Psoas muscle (tissue), 7 donors: ENCODE measurements at regions not wholly inside any gene's neighbourhood (a gene's known extent, or its start where the extent isn't known, plus 50 kb on each side); places are given as distances from the start of the nearest gene placed in this dataset.

Experiments used
- ATAC-seq, 4 donors: fragments of 200-7000 bp; cut with Tn5 transposase; one replicate each; pipeline ENCODE4 v1.9.1; 2020; ENCODE audit warnings: moderate library complexity in 3 of 4, mild to moderate bottlenecking in 2 of 4
- DNase-seq, 2 donors: peaks; one replicate each; pipeline ENCODE4 v3.0.0-alpha.2; 2020
- H3K27ac ChIP-seq: fragments of 200-600 bp; one replicate; pipeline ENCODE4 v1.8.0; 2022
- H3K27me3 ChIP-seq, 3 donors: fragments of 200-600 bp in 1 of 3; one replicate each; pipeline versions ENCODE4 v1.6.1 to v1.8.0; 2013 to 2022; ENCODE audit warnings: low read length in 2 of 3, mild to moderate bottlenecking in 2 of 3, moderate library complexity in 1 of 3; ENCODE audit not compliant: insufficient read depth in 3 of 3
- H3K36me3 ChIP-seq, 2 donors: fragments of 200-600 bp in 1 of 2; one replicate each; pipeline versions ENCODE4 v1.6.1 to v1.8.0; 2013 to 2022; ENCODE audit warnings: low read depth in 1 of 2, mild to moderate bottlenecking in 1 of 2, moderate library complexity in 1 of 2; ENCODE audit not compliant: insufficient read depth in 1 of 2
- H3K4me1 ChIP-seq: fragments of 200-600 bp; one replicate; pipeline ENCODE4 v1.8.0; 2022
- H3K4me3 ChIP-seq: fragments of 200-600 bp; one replicate; pipeline ENCODE4 v1.8.0; 2022; ENCODE audit warnings: mild to moderate bottlenecking
- H3K9me3 ChIP-seq: fragments of 200-600 bp; one replicate; pipeline ENCODE4 v1.8.0; 2022
- WGBS, 3 donors: extraction: QIAGEN DNeasy Blood & Tissue Kit; methylation state at CpG; one replicate each; pipeline versions ENCODE4 v1.1.6 to v1.1.7; 2013; 5-methylcytosine and 5-hydroxymethylcytosine counted together
- intact Hi-C, 2 donors: fragments of 100-400 bp; cut with DNase I; formaldehyde crosslinking; loops; one replicate each; pipeline versions ENCODE4 v1.11.0 to v1.14.2; 2022
- TF ChIP-seq, protein P1 (sequence below): fragments of 200-600 bp; IDR thresholded peaks from one replicate; pipeline ENCODE4 v1.8.0; 2022; ENCODE audit warnings: antibody characterized with exemption
- donor health status: healthy with polysubstance abuse.
- donor health status: DM: no; HTN: no; CAD: no; lungs with moderate emphysema.
- donor health status: Bipolar disorder and iron deficiency.
- donor health status: healthy.
- donor health status: DM: yes; HTN: yes; CAD: no.
- donor health status: DM: no; HTN: no; CAD: no.
- donor health status: DM: yes; HTN: yes; CAD: no.

DNA sequence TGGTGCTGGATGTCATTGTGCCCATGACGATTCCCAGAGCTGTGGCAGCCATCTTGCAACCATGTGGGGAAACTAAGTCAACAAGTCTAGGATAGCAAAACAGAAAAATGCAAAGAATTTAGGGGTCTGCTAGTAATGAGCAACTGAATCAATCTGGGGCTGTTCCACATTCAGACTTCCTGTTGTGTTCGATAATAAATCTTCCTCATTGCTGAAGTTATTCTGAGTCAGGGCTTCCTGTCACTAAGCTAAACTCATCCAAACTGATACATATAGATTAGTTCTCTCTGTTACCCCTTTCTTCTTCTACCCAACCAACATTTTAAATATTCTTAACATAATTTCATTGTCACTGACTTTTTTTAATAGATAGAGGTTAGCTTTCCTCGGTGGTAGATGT, 205.9 kb downstream of the HACE1 start:
- Histone ChIP-seq H3K4me1 (no peaks in the 10 kb centered on the region), H3K9me3 (no peaks in the 10 kb centered on the region), H3K27ac (no peak overlapping the region), H3K4me3 (no peak overlapping the region), H3K36me3 (no peaks in the 10 kb centered on the region), H3K27me3 (no peaks in the 10 kb centered on the region)
- no peak for DNase-seq
- ATAC-seq = no peak
- intact Hi-C loops = no loop called here
- TF ChIP-seq, protein P1, sequence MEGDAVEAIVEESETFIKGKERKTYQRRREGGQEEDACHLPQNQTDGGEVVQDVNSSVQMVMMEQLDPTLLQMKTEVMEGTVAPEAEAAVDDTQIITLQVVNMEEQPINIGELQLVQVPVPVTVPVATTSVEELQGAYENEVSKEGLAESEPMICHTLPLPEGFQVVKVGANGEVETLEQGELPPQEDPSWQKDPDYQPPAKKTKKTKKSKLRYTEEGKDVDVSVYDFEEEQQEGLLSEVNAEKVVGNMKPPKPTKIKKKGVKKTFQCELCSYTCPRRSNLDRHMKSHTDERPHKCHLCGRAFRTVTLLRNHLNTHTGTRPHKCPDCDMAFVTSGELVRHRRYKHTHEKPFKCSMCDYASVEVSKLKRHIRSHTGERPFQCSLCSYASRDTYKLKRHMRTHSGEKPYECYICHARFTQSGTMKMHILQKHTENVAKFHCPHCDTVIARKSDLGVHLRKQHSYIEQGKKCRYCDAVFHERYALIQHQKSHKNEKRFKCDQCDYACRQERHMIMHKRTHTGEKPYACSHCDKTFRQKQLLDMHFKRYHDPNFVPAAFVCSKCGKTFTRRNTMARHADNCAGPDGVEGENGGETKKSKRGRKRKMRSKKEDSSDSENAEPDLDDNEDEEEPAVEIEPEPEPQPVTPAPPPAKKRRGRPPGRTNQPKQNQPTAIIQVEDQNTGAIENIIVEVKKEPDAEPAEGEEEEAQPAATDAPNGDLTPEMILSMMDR = no peak
- 70 to 75% (median 72%) methylated on average over 3 of the region's 3 CpGs for WGBS, 3 donors

DNA sequence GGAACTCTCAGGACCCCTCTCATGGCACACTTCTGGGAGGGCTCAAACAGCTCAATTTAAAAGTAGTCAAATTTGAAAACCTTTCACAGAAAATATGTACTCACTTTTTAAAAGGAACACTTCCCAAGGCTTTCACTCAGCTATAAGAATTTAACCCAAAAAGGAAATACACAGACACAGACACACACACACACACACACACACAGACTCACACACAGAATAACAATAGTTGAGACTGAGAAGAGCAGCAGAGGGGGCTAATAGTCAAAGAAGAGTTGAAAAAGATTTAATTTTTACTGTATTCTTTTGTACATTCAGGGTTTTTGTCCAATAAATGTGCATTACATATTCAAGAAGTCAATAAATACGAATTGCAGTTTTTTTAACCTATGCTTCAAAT, 211.4 kb downstream of the HACE1 start:
- intact Hi-C loops = no loop called here
- H3K4me1 ChIP-seq = no peaks in the 10 kb centered on the region
- no peaks in the 10 kb centered on the region for H3K27me3 ChIP-seq
- H3K9me3 ChIP-seq = no peaks in the 10 kb centered on the region
- H3K27ac ChIP-seq = no peak overlapping the region
- TF ChIP-seq, protein P1 = no peak
- DNase-seq = no peak
- H3K36me3 ChIP-seq = no peaks in the 10 kb centered on the region
- WGBS, 3 donors = 82 to 90% (median 85%) methylated on average over 1 of the region's 1 CpG
- ATAC-seq = no peak
- no peak overlapping the region for H3K4me3 ChIP-seq

DNA sequence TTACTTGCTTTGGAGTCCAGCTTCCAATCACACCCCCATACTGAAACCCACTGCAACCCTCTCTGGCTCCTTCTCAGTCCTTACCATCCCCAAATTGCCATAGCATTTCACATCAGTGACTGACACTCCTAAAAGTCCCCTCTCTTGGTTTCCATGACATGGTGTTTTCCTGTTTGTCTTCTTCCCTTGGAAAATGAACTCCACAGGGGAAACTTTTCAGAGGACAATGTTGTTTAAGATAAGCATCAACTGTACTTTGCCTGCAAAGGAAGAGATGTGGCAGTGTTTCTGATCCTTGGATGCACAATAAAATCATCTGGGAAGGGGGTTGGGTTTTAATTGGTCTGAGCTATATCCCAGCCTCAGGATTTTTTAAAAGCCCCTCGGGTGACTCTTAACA, 214.9 kb downstream of the HACE1 start:
- no peaks in the 10 kb centered on the region for H3K36me3 ChIP-seq
- no peaks in the 10 kb centered on the region for H3K9me3 ChIP-seq
- TF ChIP-seq, protein P1 = no peak
- H3K4me3 ChIP-seq = no peak overlapping the region
- no peak overlapping the region for H3K27ac ChIP-seq
- no peak for ATAC-seq
- intact Hi-C loops = no loop called here
- no peaks in the 10 kb centered on the region for H3K27me3 ChIP-seq
- no peaks in the 10 kb centered on the region for H3K4me1 ChIP-seq
- WGBS, 3 donors = 63 to 67% (median 66%) methylated on average over 1 of the region's 1 CpG
- DNase-seq = no peak

DNA sequence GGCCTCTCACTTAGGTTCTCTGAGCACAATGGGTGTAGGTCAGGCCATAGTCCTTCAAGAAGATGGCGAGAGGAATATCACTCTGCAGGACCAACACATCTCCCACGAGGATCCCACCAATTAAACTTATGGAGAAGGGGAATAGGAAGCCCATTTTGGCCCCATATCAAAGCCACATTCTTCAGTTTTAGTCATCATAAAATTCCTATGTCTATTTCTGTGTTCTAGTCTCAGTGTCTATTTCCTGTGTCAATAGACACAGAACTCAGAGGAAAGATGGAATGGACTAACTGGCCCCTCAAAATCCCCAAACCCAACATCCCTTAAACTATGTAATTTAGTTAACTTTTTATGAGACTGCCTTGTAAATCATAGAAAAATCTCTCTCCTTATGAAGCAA, 216.8 kb downstream of the HACE1 start:
- TF ChIP-seq, protein P1 = no peak
- intact Hi-C loops = no loop called here
- no peaks in the 10 kb centered on the region for H3K27me3 ChIP-seq
- no peak for DNase-seq
- no peaks in the 10 kb centered on the region for H3K36me3 ChIP-seq
- no peak overlapping the region for H3K4me3 ChIP-seq
- no peak for ATAC-seq
- WGBS, 3 donors = 62 to 70% (median 68%) methylated on average over 2 of the region's 2 CpGs
- H3K9me3 ChIP-seq = no peaks in the 10 kb centered on the region
- H3K4me1 ChIP-seq = no peaks in the 10 kb centered on the region
- H3K27ac ChIP-seq = no peak overlapping the region

DNA sequence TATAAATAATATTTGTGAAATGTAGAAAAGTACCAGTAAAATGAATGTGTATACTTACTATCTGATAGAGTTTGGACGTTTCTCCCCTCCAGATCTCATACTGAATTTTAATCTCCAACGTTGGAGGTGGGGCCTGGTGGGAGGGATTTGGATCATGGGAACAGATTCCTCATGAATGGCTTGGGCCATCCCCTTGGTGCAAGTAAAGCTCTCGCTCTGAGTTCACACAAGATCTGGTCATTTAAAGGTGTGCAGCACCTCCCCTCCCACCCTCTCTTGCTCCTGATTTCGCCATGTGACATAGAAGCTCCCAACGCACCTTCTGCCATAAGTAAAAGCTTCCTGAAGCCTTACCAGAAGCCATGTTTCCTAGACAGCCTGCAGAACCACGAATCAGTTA, 219.0 kb downstream of the HACE1 start:
- H3K4me1 ChIP-seq = no peaks in the 10 kb centered on the region
- H3K4me3 ChIP-seq = no peak overlapping the region
- TF ChIP-seq, protein P1 = no peak
- ATAC-seq = no peak
- no peak overlapping the region for H3K27ac ChIP-seq
- no peaks in the 10 kb centered on the region for H3K27me3 ChIP-seq
- intact Hi-C loops = no loop called here
- no peak for DNase-seq
- no peaks in the 10 kb centered on the region for H3K9me3 ChIP-seq
- H3K36me3 ChIP-seq = no peaks in the 10 kb centered on the region
- 71 to 80% (median 75%) methylated on average over 6 of the region's 6 CpGs for WGBS, 3 donors
